Activated T-cell treated with anti-CD3 and anti-CD28 coated beads for 4 hours (primary cell): ENCODE measurements at regions not wholly inside any gene's neighbourhood (a gene's known extent, or its start where the extent isn't known, plus 50 kb on each side); places are given as distances from the start of the nearest gene placed in this dataset.
"Not testable (repeated sequence)": the region's sequence is repeated elsewhere in the genome, so short reads cannot be mapped to it uniquely, and the experiment has no call there.

Source experiments
- DNase-seq: peaks from one replicate; pipeline ENCODE4 v3.0.0-alpha.2; 2020

- no peak for DNase-seq
Observed at GRCh38 chr17:5753421-5753820, 169.1 kb upstream of the NLRP1 start.

GRCh38 chr17:5757314-5757907 is 173.1 kb upstream of the NLRP1 start:
- DNase-seq = no peak

DNA sequence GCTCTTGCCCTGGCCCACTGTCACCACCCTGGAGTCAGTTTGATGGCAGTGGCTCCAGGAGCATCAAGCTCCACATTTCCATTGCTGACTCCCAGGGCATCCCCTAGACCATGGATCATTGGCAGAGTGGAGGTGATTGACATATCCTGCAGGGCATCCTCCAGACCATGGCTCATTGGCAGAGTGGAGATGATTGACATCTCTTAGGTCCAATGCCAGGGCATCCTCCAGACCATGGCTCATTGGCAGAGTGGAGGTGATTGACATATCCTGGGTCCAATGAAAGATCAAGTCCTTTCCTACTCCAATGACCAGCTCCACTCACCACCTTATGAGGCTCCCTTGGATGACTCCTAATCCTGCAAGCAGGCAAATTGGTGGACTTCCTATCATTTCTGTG is 174.3 kb upstream of the NLRP1 start:
- no peak for DNase-seq

GRCh38 chr17:5759501-5759925 is 175.2 kb upstream of the NLRP1 start:
- no peak for DNase-seq

- no peak for DNase-seq
Observed at GRCh38 chr17:5762191-5762590, 177.9 kb upstream of the NLRP1 start.

DNA sequence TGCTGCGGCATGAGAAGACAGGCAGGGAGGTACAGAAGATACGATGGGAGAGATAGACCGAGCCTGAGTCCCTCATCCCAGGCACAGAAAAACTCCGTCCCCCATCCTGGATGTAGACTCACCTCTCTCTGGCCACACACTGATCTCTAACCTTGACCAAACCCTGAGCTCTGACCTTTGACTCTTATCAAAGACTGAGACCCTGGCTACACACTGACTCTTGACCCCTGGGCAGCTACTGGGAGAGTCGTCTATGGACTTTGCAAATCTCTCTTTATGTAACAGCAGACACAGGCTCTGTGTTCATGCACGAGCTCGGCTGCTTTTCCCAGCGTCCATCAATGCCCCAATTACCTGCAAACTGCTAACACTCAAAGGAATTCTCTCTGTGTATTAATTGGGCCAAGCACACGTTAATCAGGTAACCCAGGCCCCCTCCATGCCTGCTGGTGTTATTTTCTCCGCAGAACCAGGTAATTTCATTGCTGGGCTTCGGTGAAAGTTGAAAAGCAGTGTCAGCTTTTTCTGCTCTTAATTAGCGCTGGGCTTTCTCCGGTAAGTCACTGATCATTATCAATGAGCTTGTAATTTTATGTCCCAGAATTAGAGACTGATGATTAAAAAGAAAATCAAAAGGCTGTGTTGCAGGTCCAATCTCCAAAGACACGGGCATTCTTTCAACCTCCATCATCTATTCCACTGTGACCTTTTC is 179.4 kb upstream of the NLRP1 start:
- no peak for DNase-seq

DNA sequence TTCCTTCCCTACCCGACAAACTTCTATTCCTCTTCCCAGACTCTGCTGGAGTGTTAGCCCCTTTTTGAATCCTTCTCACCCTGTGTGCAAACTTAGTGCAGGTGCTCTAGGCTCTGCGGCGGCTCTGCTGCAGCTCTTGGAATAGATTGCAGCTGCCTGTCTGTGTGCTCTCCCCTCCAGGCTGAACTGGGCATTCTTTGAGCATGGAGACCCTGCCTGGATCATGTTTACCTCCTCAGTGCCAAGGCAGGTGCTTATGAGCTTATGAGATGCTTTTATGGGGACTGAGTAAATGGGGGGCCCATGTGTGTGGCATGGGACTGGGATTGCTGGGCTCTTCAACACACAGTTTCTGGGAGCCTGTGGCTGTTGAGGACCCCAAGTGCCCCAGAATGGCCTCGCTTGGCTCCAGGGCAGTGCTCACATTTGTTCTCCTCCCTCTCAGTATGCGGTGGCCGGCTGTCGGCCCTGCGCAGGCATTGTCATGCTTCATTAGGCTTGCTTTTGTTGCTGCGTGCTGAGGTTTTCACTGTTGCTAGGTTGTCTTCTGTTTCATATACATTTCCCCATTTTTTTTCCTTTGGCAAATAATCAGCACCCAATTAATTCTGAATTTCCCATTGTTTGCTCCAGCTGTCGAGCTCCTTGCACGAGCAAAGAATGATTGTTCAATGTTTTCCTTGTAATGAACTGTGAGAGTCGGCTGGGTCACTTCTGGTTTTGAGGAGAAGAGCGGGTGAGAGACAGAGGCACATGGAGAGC is 185.5 kb upstream of the NLRP1 start:
- DNase-seq = no peak

GRCh38 chr17:5770441-5771270 is 186.3 kb upstream of the NLRP1 start:
- no peak for DNase-seq

- DNase-seq = not testable (repeated sequence)
Observed at GRCh38 chr17:5771271-5771577, 186.9 kb upstream of the NLRP1 start.

GRCh38 chr17:5772017-5772416 is 187.7 kb upstream of the NLRP1 start:
- not testable (repeated sequence) for DNase-seq

GRCh38 chr17:5772720-5773119 is 188.4 kb upstream of the NLRP1 start:
- DNase-seq = no peak

GRCh38 chr17:5773816-5774360 is 189.6 kb upstream of the NLRP1 start:
- DNase-seq = no peak

GRCh38 chr17:5775098-5775497 is 190.8 kb upstream of the NLRP1 start:
- no peak for DNase-seq

DNA sequence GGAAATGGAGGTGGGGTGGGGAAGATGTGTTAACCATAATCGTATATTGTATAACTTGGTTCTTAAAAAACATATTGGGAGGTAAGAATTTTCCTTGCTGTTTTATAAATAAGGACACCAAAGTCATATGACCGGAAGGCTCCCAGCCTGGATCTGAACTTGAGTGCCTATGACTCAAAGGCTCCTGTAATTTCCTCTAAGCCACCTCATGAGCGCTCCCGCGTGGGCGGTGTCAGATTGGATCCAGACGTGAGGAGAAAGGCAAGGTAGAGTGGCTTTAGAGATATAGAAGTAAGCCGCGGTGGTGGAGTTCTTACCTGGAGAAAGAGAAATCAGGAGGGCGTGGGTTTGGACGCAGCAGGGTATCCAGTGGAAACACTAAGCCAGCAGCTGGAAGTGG is 196.2 kb upstream of the NLRP1 start:
- DNase-seq = no peak

DNA sequence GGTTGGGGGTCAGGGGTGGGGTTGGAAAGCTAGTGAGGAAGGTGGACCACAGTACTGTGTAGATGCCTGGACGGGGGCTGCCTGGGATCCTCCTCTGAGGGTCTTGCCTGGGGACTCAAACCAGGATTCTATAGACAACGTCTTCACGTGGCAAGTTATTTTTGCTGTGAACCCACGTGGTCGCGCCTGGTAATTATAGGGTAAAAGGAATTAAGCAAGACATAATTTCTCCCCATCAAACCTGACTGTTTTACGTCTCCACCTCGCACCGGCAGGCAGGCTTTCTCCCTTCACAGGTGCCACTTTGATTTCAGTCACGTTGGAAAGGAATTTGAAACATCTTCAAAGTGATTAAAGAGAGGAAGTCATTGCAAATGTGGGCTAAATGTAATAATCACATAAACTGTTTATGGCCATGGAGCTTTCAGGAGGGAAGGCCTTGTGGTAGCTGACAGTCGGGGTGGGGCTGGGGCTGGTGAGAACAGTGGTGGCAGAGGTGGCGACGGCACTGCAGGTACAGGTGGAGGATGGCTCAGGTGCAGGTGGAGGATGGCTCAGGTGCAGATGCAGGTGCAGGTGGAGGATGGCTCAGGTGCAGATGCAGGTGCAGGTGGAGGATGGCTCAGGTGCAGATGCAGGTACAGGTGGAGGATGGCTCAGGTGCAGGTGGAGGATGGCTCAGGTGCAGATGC is 197.1 kb upstream of the NLRP1 start:
- no peak for DNase-seq

DNA sequence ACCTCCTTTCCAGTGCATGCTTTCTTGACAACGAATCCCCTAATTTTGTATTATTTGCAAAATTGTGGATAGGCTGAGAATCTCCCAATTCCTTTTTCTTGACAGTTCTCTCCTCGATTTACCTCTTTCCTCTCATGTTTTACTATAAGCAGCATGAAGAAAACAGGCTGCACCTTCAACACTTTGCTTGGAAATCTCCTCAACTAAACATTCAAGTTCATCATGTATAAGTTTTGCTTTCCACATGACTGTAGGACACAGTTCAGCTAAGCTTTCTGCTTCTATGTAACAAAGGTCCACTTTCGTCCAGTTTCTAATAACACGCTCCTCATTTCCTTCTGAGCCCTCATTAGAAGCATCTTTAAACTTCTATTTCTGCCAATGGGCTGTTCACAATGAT is 199.0 kb upstream of the NLRP1 start:
- no peak for DNase-seq

DNA sequence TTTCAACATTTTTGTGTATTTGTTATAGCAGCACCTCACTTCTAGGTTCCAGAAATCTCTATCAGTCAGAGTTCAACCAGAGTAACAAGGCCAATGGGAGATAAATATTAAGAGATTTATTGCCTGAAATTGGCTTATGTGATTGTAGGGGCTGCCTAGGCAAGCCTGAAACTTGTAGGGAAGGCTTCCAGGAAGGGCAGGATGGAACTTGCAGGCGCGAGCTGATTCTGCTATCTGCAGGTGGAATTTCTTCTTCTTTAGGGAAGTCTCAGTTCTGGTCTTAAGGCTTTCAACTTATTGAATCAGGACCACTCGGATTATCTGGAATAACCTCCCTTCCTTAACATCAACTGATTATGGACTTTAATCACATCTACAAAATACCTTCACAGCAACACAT is 199.5 kb upstream of the NLRP1 start:
- DNase-seq = no peak

- DNase-seq = no peak
Observed at GRCh38 chr17:5784791-5785190, 200.5 kb upstream of the NLRP1 start.

DNA sequence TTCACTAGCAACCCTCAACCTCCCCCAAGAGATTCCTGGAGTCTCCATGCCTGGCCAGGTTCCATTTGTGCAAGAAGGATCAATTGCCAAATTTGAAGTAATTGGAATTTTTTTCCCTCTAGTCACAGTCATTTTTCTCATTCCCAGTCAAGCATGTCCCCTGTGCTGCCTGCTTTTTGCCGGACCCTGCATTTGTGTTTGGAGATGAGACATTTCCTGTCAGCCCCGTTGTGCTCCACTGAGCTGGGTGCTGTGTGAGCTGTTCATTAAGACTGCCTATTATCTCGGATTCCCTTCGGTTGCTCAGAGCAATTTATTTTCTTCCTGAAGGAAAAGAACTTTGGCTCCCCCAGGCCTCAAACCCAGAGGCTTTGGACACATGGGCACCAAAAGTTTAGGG is 201.0 kb upstream of the NLRP1 start:
- DNase-seq = no peak

DNA sequence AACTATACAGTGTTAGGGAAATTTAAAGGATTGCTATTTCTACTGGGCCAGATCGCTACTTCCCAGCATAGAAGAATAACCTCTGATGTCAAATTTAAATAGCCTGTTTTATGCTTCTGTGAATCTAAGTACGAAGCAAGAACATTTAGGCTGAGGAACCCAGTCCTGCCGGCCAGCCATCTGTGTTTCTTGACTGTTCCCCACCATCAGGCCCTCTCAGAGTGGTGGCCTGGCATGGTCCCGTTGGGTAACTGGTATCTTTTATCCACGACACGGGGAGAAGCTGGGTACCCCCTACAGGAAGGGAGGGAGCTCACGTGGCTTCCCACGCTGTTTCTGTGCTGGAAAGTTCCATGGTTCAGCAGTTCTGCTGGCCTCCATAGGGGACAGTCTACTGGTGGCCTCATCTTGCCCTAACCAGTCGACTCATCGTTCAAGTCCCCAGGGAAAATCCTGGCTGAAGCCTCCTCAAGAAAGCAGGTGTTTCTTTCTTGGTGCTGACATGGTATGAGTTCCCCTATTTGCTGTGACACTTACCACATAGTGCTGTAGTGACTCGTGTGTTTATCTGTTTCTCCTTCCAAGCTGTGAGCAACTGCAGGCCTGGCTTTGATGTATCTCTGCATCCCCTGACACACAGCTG is 201.7 kb upstream of the NLRP1 start:
- no peak for DNase-seq

DNA sequence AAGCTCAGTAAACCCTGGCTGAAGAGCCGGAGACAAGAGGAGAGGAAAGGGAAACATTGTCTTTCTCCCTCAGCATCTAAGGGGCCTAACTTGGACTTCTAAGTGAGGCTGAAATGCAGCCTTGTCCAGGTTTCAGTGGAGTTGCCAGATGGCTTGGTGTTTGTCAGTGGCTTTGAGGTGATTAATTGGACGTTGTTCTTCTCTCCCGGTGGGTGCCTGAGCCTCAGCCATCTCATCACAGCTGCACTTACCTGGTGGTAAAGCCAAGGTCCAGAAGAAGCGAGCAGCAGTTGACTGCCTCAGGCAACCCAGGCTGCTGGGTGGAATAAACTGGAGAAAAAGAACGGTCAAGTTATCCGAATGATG is 202.2 kb upstream of the NLRP1 start:
- DNase-seq = no peak

- DNase-seq = no peak
Observed at GRCh38 chr17:5788266-5788900, 204.1 kb upstream of the NLRP1 start.
